ENCODE measurements at regions not wholly inside any gene's neighbourhood (a gene's known extent, or its start where the extent isn't known, plus 50 kb on each side); places are given as distances from the start of the nearest gene placed in this dataset.
A peak's percentile ranks its signal among the peaks of the same experiment; 100 is the strongest.

DNA sequence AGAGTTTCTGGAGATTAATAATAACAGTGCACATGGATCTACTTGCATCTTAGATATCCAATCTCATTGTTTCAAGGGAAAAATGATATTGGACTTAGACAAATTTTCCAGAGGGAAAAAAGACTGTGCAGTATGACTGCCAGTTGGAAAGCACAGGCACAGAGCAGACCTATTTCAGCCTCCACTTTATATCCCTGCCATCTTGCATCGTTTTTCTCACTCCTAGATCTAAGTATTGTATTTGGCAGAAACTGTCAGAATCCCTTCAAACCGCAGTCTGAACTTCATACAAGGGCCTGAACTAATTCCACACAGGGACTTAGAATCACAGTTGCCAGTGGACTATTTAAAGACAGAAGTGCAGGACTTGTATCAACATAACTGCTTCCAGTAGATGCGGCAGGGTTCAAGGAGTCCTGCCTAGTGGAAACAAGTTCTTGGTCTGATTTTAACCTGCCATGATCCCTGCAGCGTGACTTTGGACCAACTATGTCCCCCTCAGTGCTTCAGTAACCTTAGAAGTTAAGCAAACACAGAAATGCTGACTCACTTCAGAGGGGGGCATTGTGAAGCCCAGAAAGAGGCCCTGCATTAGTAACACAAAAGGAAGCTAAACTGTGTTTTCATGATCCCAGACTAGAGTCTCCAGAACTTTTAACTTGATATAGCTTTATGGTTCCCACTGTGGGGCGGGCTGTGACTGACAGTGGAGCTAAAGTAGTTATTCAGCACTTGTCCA is 95.7 kb upstream of the PALS2 start:
- DNase-seq, result peak; percentile 94

DNA sequence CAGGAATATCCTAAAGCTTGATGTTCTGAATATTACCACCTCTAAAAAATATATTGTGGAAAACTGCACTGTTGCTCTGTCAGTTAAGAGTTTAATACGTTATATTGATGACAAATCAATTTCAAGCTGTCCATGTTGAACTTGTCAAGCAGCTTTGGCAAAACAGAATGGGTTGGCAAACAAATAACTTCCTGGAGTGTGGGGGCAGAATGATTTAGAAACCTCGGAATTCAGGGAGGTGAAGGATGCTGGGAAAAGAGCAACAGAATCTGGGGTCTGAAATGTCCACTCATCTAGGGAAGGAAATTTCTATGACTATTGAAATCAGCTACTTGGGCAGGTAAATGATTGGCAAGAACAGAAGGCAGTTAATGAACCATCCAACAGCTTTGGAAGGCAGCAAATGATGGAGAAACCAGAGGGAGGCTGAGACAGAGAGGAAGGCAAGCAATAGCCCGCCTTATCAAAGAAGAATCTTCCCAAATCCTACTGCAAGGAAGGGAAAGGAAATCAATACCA is 95.1 kb upstream of the PALS2 start:
- peak; percentile 92 for DNase-seq

DNA sequence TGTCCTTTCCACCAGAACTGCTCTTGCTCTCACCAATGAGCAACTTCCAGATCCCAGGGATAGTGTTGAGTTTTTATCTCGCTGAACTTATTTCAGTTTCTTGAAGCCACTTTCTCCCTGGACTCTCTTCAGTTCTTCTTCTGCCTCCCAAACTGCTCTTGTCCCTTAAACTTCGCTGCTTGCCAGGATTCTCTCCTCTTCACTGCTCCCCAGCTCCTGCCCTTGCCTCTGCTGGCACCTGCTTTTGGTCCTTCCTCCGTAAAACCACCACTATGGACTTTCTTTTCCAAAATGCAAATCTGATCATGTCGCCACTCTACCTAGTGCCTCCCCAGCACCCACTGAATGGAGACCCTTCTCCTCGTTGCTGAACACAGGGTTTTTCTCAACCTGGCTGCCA is 92.8 kb upstream of the PALS2 start:
- no peak for DNase-seq

DNA sequence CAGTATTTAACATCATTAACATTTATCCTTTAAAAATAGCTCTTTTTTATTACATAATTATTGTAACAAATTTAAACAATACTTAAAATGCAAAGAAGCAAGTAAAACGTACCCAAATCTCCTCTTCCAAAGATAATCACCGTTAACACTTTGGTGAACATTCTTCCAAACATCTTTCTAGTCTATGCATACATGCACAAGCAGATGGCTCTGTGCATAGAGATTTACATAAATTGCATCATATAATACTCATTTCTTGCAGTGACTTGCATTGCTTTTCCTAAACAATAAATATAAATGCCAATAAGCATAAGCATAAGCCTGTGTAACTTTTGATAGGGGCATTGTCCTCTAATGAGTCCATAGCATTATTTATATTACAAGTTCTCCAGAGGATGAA is 89.4 kb upstream of the PALS2 start:
- no peak for DNase-seq

DNA sequence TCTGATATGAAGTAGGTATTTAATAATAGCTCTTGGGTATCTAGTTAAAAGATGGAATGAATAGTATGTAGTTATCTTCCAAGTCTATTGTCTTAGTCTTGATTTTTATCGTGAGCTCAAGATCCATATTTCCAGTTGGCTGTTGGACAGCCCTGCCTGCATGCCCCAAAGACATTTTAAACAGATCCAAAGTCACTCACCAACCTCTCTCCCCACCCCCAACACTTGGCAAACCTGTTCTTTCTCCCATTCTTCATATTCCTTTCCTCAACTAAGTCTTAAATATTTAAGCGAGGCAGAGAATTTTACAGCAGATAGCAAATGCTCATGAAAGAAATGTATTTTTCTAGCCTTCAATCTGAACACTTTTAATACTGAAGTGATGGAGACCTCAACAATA is 80.7 kb upstream of the PALS2 start:
- no peak for DNase-seq

DNA sequence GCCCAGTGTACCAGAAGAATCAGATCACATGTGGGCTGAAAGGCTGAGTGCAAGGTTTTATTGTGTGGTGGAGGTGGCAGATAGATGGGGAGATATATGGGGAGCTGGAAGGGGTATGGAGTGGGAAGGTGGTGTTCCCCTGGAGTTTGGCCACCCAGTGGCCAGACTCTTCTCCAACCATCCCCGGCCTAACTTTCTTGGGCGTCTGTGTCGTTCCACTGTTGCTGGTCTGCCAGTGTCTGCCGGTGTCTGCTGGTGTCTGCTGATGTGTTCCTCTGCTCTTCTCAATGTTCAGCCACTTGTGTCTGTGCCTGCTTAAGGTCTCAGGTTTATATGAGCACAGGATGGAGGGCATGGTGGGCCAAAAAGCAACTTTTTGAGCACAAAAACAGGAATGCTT is 78.4 kb upstream of the PALS2 start:
- DNase-seq, result no peak

DNA sequence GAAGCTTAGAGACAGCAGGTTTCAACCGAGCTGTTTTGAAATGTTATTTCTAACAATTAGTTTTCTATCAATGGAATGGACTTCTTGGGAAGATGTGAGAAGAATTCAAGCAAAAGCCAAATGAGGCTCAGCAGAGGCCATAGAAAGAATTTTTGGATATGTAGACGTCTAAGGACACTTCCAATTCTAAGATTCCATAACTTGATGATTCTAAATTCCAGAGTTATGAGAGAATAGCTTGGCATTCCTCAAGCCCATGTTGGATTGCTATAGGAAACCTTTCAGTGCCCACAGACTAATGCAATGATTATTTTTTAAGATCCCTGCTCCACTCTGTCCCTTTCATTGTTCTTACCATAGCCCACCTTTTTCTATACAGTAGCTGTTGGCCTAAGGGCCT is 77.2 kb upstream of the PALS2 start:
- DNase-seq, result no peak

DNA sequence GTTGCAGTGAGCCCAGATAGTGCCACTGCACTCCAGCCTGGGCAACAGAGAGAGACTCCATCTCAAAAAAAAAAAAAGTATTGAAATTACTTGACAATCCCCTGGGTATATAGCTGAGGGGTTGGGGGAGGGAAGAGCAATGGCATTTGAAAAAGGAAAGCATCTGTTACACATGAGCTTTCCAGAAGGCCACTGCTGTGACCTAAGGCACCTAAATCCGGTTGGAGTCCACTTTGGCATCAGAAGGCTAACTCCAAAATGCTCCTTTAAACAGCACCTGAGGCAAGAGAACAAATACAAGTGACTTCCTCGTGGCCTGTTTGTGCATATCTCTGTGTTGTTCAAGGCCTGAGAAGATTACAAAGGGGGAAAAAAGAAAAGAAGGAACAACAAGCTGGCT is 74.8 kb upstream of the PALS2 start:
- DNase-seq, result no peak

DNA sequence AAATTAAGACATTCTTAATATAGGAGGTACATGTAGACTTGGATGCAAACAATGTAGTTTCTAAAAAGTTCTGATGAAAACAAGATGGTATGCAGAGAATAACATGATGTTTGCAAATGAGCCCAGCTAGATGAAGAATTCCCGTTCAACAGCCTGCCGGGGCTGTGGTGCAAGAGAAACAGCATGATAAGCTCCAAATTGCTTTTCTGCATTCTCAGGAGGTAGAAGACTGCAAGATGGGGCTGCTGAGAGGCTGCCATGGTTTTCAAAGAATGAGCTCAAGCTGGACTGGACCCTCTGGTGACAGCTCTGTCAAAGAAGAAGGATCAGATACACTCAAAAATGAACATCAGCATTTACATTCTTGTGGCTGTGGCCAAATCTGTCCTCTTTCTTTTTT is 73.4 kb upstream of the PALS2 start:
- DNase-seq, result no peak

DNA sequence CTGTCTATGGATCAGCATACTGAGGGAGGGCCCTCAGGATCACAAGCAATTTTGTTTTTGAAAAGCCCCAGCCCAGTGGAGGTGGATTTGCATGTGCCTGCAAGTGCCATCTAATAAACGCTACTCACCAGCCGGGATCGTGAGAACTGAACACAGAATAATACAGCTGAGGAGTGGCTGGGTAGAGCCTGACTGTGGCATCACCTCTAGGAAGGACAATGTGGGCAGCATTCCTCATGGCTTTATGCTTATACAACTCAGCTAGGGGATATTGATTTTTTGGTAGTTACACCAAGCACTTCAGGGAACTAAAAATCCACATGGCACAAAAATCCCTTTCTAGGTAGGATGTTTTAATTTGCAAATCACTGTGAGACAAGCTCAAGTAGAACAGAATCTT is 72.7 kb upstream of the PALS2 start:
- no peak for DNase-seq

DNA sequence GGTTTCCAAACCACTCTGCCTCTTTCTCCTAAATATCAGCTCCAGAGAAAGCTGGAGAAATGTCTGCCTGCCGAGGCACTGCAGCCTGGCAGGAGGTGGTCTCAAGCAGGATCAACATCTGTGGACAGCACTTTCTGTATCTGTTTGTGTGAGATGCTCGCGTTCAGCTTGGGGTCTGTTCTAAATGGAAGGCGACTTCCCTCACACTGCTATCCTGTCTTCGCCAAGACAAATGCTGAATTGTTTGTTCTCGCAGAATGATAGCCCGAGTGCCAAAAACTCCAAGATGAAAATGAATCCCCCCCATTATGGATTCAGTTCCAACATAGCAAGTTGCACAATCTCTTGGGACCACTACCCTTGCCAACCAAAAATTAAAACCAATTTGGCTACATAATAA is 72.2 kb upstream of the PALS2 start:
- DNase-seq, result no peak

DNA sequence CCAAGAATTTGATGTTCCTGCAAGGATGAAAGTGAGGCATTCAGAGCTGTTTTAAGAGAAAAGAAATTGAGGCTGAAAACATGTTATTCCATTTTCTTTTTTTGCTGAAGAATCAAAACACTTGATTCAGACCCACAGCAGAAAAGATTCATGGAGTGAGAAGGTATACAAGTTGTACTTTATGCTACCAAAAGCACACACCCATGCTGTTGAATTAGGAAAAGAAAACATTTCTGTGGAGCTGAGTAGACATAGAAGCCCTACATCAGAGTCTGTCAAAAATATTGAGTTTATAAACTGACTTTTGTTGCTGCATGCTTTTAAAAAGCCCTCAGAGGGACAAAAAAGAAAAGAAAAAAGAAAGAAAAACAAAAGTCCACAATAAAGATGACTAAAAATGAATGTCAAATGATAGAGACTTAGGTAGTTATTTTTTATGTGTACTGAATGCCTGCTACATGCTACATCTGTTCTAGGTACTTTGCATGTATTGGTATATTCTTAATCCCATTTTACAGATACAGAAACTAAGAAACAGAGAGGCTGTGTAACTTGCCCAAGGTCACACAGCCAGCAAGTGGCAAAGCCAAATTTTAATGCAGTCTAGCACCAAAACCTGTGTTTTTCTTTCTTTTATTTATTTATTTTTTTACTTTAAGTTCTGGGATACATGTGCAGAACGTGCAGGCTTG is 71.7 kb upstream of the PALS2 start:
- DNase-seq, result no peak

DNA sequence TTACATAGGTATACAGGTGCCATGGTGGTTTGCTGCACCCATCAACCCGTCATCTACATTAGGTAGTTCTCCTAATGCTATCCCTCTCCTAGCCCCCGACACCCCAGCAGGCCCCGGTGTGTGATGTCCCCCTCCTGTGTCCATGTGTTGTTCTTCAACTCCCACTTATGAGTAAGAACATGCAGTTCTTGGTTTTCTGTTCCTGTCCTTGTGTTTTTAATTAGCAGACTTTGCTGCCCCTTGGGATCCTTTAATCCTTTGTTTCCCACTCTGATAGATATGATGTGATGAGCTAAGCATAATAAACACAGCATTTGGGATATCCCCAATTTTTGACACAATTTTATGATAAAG is 71.1 kb upstream of the PALS2 start:
- DNase-seq, result no peak

DNA sequence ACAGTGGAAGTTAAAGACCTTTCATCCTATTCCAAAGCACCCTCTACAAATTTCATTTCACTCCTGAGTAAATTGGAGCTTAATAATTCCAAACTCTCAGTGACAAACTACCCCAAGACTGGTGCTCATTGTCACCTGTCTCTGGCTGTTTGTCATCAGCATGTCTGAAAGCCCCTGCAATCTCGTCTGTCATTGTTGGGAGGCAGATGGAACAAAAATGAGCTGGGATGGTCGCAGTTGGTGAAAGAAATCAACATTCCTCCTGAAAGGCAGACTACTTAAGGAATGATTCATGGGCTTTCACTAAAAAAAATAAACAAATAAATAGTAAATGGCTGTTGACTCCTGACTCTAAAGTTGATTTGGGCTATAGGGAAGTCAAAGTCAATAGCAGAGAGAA is 69.7 kb upstream of the PALS2 start:
- peak; percentile 20 for DNase-seq

DNA sequence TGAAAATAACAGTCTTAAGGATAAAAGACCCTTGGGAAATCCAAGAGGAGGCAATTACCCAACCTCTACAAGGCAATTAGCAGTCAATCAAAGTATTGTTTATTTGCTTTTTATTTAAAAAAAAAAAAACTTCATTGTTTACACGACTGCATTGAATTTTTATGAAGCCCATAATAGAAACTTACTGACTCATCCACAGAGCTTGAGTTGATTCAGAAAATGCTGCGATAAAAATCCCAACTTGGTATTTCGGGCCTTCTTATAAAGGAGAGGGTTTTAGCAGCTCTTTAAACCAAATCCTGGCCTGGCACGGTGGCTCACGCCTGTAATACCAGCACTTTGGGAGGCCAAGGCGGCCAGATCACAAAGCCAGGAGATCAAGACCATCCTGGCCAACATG is 69.2 kb upstream of the PALS2 start:
- no peak for DNase-seq

DNA sequence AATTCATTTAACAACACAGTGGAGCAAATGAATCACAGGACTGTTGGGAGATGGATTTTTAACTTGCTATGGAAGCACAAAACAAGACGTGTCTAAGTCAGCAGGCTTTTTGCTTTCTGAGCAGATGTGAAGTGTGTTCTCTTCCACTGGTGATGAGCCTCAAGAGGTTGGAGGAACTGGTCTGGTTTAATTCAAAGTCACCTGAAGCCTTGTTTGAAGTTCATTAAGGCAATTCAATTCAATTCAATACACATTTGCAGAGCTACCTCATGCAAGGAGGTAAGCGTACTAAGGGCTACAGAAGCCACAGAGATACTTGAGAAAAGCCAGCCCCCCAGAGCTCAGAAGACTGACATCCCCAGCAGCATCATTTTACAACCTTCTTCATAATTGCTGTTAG is 68.4 kb upstream of the PALS2 start:
- peak; percentile 42 for DNase-seq

DNA sequence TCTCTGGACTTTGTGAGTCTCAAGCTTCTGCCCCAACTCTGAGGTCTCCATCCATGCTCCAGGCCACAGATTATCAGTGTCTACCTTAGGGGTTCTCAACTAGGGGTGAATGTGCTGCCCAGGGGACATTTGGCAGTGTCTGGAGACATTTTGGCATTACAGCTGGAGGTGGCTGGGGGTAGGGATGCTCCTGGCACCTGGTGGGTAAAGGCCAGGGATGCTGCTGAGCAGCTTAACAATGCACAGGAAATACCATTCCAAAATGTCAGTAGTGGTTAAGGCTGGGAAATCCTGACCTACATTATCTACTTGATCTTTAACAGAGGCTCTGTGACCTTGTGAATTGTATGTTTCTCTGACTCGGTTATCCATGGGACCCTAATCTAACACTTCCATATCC is 67.3 kb upstream of the PALS2 start:
- DNase-seq, result no peak

DNA sequence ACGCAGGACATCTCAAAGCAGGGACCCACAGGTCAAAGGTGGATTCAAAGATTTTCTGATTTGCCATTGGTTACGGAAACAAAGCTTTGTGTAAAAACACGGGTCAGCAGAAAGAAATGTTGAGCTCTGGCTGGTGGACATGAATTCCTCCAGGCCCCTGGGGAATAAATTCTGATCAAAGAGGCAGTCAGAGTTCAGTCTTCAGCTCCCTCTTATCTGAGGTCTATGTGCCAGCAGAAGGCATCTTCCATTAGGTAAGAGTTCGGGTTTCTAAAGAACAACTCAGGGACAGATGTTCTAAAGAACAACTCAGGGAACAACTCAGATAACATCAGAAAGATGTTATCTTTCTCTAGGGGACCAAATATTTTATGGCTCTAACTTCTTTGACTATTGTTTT is 64.9 kb upstream of the PALS2 start:
- no peak for DNase-seq

DNA sequence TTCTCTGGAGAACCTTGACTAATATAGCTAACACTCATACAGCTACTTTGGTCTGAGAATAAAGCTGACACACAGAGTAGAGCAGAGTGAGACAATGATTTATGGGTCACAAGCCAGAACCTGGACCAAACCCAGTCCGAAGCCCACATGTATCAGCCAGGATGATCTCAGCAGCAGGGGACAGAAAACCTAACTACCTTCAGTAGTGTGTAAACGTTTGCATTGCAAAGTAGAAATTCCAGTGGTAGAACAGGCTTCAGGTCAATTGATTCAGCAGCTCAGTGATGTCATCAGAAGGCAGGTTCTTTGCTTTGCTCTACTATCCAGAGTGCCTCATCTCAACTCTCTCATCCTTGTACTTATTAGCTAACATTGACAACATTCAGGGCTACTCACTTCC is 62.5 kb upstream of the PALS2 start:
- DNase-seq, result peak; percentile 70

DNA sequence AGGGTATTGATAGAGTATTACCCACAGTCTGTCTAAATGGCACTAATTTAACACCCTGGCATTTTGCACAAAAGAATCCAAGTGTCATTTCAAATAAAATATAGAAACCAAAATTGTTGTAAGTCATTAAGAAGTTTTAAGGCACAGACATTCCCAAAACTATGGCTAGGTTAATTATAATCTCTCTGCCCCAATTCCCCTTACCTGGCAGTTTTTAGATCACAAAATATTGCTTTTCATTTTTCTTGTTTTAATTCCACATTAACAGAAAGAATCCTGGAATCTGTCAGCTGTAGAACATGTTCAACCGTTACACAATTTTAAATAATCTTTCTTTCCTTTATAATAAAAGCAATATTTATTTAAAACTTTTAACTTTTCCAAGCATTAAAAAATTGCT is 56.1 kb upstream of the PALS2 start:
- DNase-seq, result no peak

DNA sequence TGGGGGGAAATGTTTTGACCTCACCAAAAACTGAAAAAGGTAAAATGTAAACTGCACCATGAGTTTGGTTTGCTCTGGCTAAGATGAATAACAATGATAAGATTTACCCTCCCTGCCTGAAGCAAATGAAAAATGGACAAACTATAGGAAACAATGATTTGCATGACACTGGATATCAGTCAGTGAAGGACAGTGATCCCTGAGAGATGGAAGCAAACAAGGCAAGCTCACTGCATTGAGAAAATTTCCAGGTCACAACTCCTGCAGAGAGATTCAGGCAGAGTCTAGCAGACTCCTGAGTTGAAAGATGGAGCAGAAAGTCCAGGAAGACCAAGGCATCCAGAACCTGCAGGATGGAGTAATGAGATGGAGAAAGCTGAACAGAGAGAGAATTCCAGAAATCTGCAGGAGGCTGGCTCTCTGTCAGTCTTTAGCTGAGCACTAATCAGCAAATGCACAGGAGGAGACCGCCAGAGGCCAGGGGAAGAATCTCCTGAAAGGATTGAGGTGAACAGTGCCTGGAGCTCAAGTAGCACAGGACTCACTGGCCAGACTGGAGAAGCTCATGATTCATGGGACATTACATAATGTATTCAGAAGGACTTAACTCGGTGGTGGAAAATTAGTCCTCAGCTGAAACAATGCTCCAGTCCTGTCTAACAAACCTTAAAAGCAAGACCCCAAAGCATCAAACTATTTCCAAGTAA is 51.2 kb upstream of the PALS2 start:
- no peak for DNase-seq
